ENCODE measurements at regions not wholly inside any gene's neighbourhood (a gene's known extent, or its start where the extent isn't known, plus 50 kb on each side); places are given as distances from the start of the nearest gene placed in this dataset.
"Not testable (repeated sequence)": the region's sequence is repeated elsewhere in the genome, so short reads cannot be mapped to it uniquely, and the experiment has no call there.

DNA sequence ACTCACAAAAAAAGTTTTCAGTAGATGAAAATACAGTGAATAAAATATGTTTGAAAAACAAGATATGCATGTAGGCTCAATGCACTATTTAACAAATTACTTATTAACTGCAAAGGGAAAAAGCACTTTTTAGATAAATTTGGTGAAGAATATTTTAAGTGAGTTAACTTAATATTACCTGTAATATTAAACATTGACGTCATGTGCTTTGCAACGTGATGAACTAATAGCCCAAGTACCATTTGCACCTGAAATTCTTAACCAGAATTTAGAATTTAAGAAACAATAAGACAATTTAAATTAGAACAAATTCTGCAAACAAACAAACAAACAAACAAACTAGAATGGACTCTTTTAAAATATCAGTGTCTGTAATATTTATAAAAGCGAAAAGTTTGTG lies 659.0 kb upstream of the NOVA1 start:
- 43 to 48% methylated on average over 3 of the region's 3 CpGs for WGBS, 2 experiments (ENCODE audit: low coverage in 1 of 2, low lambda C conversion rate in 2 of 2, missing lambda C conversion rate in 2 of 2)
- H3K4me2 ChIP-seq (ENCODE audit: unreplicated experiment) = no peak overlapping the region
- H4K20me1 ChIP-seq (ENCODE audit: insufficient read depth) = no peaks in the 10 kb centered on the region
- no peak overlapping the region for H3K4me3 ChIP-seq
- TF ChIP-seq EZH2 (IDR thresholded peaks at IDR 0.05; ENCODE audit: insufficient read depth, poor library complexity, severe bottlenecking) = no peak
- TF ChIP-seq EZH2phosphoT487 (IDR thresholded peaks at IDR 0.05; ENCODE audit: insufficient read depth, low read depth) = no peak
- no peaks in the 10 kb centered on the region for H3K9me2 ChIP-seq (ENCODE audit: insufficient read depth)
- H3K27ac ChIP-seq = no peak overlapping the region
- in situ Hi-C loops (cut with MboI) = no loop called here
- H3F3A ChIP-seq (ENCODE audit: insufficient read depth) = no peaks in the 10 kb centered on the region
- H2AFZ ChIP-seq = no peak overlapping the region
- H3K4me1 ChIP-seq (ENCODE audit: insufficient read depth) = no peaks in the 10 kb centered on the region
- no peaks in the 10 kb centered on the region for H3K79me2 ChIP-seq (ENCODE audit: insufficient read depth)
- H3K27me3 ChIP-seq (replicated peaks; ENCODE audit: insufficient read depth) = no peaks in the 10 kb centered on the region
- no peak overlapping the region for H3K9ac ChIP-seq
- no peaks in the 10 kb centered on the region for H3K36me3 ChIP-seq (ENCODE audit: low read depth)
- H3K9me3 ChIP-seq (ENCODE audit: low read depth) = no peaks in the 10 kb centered on the region
- no peak for DNase-seq

DNA sequence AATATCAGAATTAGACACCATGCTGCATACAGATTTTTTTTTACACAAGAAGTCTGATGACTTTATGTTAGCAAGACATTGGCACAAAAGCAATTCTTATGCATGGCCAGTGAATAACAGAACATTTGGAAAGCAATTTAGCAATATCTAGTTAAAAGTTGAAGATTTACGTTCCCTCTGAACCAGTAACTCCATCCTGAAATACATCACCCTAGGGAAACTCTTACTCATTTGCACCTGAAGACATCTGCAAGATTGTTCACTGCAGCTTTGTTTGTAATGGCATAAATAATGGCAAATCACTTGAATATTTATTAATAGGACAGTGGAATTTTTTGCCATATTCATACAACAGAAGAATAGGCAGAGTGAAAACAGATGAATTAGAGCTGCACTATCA lies 670.0 kb upstream of the NOVA1 start:
- TF ChIP-seq EZH2 (IDR thresholded peaks at IDR 0.05; ENCODE audit: insufficient read depth, poor library complexity, severe bottlenecking) = no peak
- no peak for TF ChIP-seq EZH2phosphoT487 (IDR thresholded peaks at IDR 0.05; ENCODE audit: insufficient read depth, low read depth)
- Histone ChIP-seq H3K36me3 (ENCODE audit: low read depth) (no peaks in the 10 kb centered on the region), H3K4me1 (ENCODE audit: insufficient read depth) (no peaks in the 10 kb centered on the region), H3K27me3 (replicated peaks; ENCODE audit: insufficient read depth) (no peaks in the 10 kb centered on the region), H2AFZ (no peak overlapping the region), H3K9ac (no peak overlapping the region), H3F3A (ENCODE audit: insufficient read depth) (no peaks in the 10 kb centered on the region), H3K9me3 (ENCODE audit: low read depth) (no peaks in the 10 kb centered on the region), H4K20me1 (ENCODE audit: insufficient read depth) (no peaks in the 10 kb centered on the region), H3K4me2 (ENCODE audit: unreplicated experiment) (no peak overlapping the region), H3K4me3 (no peak overlapping the region), H3K79me2 (ENCODE audit: insufficient read depth) (no peaks in the 10 kb centered on the region), H3K27ac (no peak overlapping the region), H3K9me2 (ENCODE audit: insufficient read depth) (no peaks in the 10 kb centered on the region)
- DNase-seq = no peak
- in situ Hi-C loops (cut with MboI) = no loop called here
- 0 to 15% methylated on average over 1 of the region's 1 CpG for WGBS, 2 experiments (ENCODE audit: low coverage in 1 of 2, low lambda C conversion rate in 2 of 2, missing lambda C conversion rate in 2 of 2)

DNA sequence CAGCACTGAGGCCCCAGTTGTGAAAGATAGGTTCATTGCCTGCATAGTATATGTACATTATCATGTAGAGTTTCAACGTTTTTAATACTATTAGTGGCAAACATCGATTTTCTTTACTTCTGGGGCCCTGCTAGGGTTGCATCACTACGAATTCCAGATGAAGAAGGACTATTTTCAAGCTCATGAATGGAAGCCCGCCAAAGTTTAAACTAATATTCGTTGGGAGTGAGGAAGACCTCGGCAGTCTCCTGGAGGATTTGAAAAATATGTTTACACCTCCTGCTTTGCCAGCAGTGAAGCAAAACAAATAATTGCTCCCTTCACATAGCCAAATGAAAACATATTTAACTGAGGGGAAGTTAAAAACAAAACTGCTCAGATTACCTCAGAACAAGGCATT lies 672.9 kb upstream of the NOVA1 start:
- DNase-seq = no peak
- in situ Hi-C loops (cut with MboI) = no loop called here
- Histone ChIP-seq H3K9ac (no peak overlapping the region), H3K4me1 (ENCODE audit: insufficient read depth) (no peaks in the 10 kb centered on the region), H3K9me2 (ENCODE audit: insufficient read depth) (no peaks in the 10 kb centered on the region), H4K20me1 (ENCODE audit: insufficient read depth) (no peaks in the 10 kb centered on the region), H3K36me3 (ENCODE audit: low read depth) (no peaks in the 10 kb centered on the region), H3F3A (ENCODE audit: insufficient read depth) (no peaks in the 10 kb centered on the region), H3K4me2 (ENCODE audit: unreplicated experiment) (no peak overlapping the region), H3K9me3 (ENCODE audit: low read depth) (no peaks in the 10 kb centered on the region), H3K79me2 (ENCODE audit: insufficient read depth) (no peaks in the 10 kb centered on the region), H3K4me3 (no peak overlapping the region), H2AFZ (no peak overlapping the region), H3K27ac (no peak overlapping the region), H3K27me3 (replicated peaks; ENCODE audit: insufficient read depth) (no peaks in the 10 kb centered on the region)
- no peak for TF ChIP-seq EZH2 (IDR thresholded peaks at IDR 0.05; ENCODE audit: insufficient read depth, poor library complexity, severe bottlenecking)
- TF ChIP-seq EZH2phosphoT487 (IDR thresholded peaks at IDR 0.05; ENCODE audit: insufficient read depth, low read depth) = no peak
- 3 to 5% methylated on average over 6 of the region's 6 CpGs for WGBS, 2 experiments (ENCODE audit: low coverage in 1 of 2, low lambda C conversion rate in 2 of 2, missing lambda C conversion rate in 2 of 2)

DNA sequence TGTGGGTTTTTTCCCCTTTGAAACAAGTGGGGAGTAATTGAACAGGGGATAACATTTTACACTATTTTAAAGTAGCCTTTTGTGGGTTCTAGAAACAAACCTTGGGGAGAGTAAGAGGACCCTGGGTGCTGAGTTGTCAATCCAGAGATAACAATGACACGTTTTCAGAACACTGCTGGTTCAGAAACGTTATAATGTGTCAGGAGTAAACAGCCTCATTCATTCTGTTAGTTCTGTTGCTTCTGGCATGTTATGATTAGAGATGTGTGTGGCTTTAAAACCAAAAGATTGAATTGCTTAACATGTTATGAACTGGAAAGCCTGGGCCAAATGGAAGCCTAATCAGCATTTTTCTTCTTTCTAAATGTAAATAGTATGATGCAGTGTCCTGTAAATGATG lies 680.5 kb upstream of the NOVA1 start:
- no peaks in the 10 kb centered on the region for H3K79me2 ChIP-seq (ENCODE audit: insufficient read depth)
- H3K9ac ChIP-seq = no peak overlapping the region
- DNase-seq = no peak
- 0 to 4% methylated on average over 2 of the region's 2 CpGs for WGBS, 2 experiments (ENCODE audit: low coverage in 1 of 2, low lambda C conversion rate in 2 of 2, missing lambda C conversion rate in 2 of 2)
- H4K20me1 ChIP-seq (ENCODE audit: insufficient read depth) = no peaks in the 10 kb centered on the region
- no peak overlapping the region for H3K27ac ChIP-seq
- no peaks in the 10 kb centered on the region for H3K9me3 ChIP-seq (ENCODE audit: low read depth)
- H2AFZ ChIP-seq = no peak overlapping the region
- H3K4me1 ChIP-seq (ENCODE audit: insufficient read depth) = no peaks in the 10 kb centered on the region
- H3K27me3 ChIP-seq (replicated peaks; ENCODE audit: insufficient read depth) = no peaks in the 10 kb centered on the region
- H3F3A ChIP-seq (ENCODE audit: insufficient read depth) = no peaks in the 10 kb centered on the region
- in situ Hi-C loops (cut with MboI) = no loop called here
- H3K9me2 ChIP-seq (ENCODE audit: insufficient read depth) = no peaks in the 10 kb centered on the region
- TF ChIP-seq EZH2 (IDR thresholded peaks at IDR 0.05; ENCODE audit: insufficient read depth, poor library complexity, severe bottlenecking) (no peak), EZH2phosphoT487 (IDR thresholded peaks at IDR 0.05; ENCODE audit: insufficient read depth, low read depth) (no peak)
- no peaks in the 10 kb centered on the region for H3K36me3 ChIP-seq (ENCODE audit: low read depth)
- no peak overlapping the region for H3K4me2 ChIP-seq (ENCODE audit: unreplicated experiment)
- H3K4me3 ChIP-seq = no peak overlapping the region

DNA sequence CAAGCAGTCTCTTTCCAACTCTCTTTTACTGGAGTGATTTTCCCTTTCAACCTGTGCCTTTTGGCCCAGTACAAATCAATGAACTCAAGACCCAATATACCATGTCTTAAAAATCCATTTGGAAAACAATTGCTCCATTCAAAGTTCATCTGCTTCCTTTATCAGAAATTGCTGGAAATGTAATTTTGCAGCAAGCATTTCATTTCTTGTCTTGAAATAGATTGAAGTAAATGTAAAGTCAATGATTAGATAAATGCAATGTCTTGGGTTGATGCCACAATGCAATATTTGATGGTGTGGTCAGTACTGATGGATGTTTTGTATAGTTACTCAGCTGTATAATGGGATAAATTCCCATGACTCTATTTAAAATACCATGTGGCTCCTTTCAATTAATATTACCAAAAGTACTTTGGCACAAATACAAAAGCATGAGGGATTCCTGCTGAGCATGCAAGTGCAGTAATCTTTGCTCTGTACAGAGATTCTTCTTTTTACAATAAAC lies 707.7 kb upstream of the NOVA1 start:
- H2AFZ ChIP-seq = no peak overlapping the region
- H3K36me3 ChIP-seq (ENCODE audit: low read depth) = no peaks in the 10 kb centered on the region
- H3F3A ChIP-seq (ENCODE audit: insufficient read depth) = no peaks in the 10 kb centered on the region
- in situ Hi-C loops (cut with MboI) = no loop called here
- DNase-seq = no peak
- H3K9ac ChIP-seq = no peak overlapping the region
- no peaks in the 10 kb centered on the region for H3K27me3 ChIP-seq (replicated peaks; ENCODE audit: insufficient read depth)
- TF ChIP-seq EZH2phosphoT487 (IDR thresholded peaks at IDR 0.05; ENCODE audit: insufficient read depth, low read depth) (no peak), EZH2 (IDR thresholded peaks at IDR 0.05; ENCODE audit: insufficient read depth, poor library complexity, severe bottlenecking) (no peak)
- H3K9me3 ChIP-seq (ENCODE audit: low read depth) = peaks cover 2% of the 10 kb centered on the region
- H4K20me1 ChIP-seq (ENCODE audit: insufficient read depth) = no peaks in the 10 kb centered on the region
- H3K4me1 ChIP-seq (ENCODE audit: insufficient read depth) = no peaks in the 10 kb centered on the region
- no peak overlapping the region for H3K4me2 ChIP-seq (ENCODE audit: unreplicated experiment)
- no peak overlapping the region for H3K27ac ChIP-seq
- H3K79me2 ChIP-seq (ENCODE audit: insufficient read depth) = no peaks in the 10 kb centered on the region
- H3K9me2 ChIP-seq (ENCODE audit: insufficient read depth) = no peaks in the 10 kb centered on the region
- no peak overlapping the region for H3K4me3 ChIP-seq

DNA sequence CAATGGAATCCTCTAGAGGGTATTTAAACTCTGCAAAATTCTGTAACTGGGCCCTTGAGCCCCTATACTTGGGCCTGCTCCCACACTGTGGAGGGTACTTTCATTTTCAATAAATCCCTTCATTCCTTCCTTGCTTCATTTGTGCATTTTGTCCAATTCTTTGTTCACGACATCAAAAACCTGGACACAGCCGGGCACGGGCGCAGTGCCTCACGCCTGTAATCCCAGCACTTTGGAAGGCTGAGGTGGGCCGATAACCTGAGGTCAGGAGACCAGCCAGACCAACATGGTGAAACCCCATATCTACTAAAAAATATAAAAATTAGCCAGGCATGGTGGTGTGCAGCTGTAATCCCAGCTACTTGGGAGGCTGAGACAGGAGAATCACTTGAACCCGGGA lies 714.9 kb upstream of the NOVA1 start:
- H3K4me3 ChIP-seq; H3K4me1 ChIP-seq (ENCODE audit: insufficient read depth); H3K27ac ChIP-seq; H3F3A ChIP-seq (ENCODE audit: insufficient read depth); H3K9ac ChIP-seq; H3K9me2 ChIP-seq (ENCODE audit: insufficient read depth); DNase-seq; H3K27me3 ChIP-seq (replicated peaks; ENCODE audit: insufficient read depth); H3K9me3 ChIP-seq (ENCODE audit: low read depth); in situ Hi-C loops (cut with MboI); H3K79me2 ChIP-seq (ENCODE audit: insufficient read depth); H2AFZ ChIP-seq; H3K36me3 ChIP-seq (ENCODE audit: low read depth); H3K4me2 ChIP-seq (ENCODE audit: unreplicated experiment); H4K20me1 ChIP-seq (ENCODE audit: insufficient read depth): not testable (repeated sequence)
- 72% methylated on average over 7 of the region's 7 CpGs for WGBS, 2 experiments (ENCODE audit: low coverage in 1 of 2, low lambda C conversion rate in 2 of 2, missing lambda C conversion rate in 2 of 2)
